Neural cell (in vitro differentiated cells): ENCODE measurements at regions not wholly inside any gene's neighbourhood (a gene's known extent, or its start where the extent isn't known, plus 50 kb on each side); places are given as distances from the start of the nearest gene placed in this dataset.

Experiments used
- H2AFZ ChIP-seq: fragments of 200-600, 300-800 bp; sonication (generic), shearing (Covaris generic); 2 replicates; pipeline ENCODE4 v1.6.0; 2014; ENCODE audit warnings: low read depth, mild to moderate bottlenecking, antibody characterized with exemption, low read length, moderate library complexity
- H3F3A ChIP-seq: fragments of 200-600 bp; shearing (Covaris generic); 2 replicates; pipeline ENCODE4 v1.6.1; 2016; ENCODE audit warnings: mild to moderate bottlenecking, moderate library complexity, mixed read lengths, antibody characterized with exemption, low read length; ENCODE audit not compliant: insufficient read depth, poor library complexity, severe bottlenecking
- H3K27ac ChIP-seq: fragments of 200-600, 300-800 bp; sonication (generic), shearing (Covaris generic); 2 replicates; pipeline ENCODE4 v1.5.1; 2014; ENCODE audit warnings: mild to moderate bottlenecking, low read length, moderate library complexity
- H3K27me3 ChIP-seq: fragments of 300-800, 200-600 bp; sonication (generic), shearing (Covaris generic); 2 replicates; pipeline ENCODE4 v1.6.0; 2014; ENCODE audit warnings: mild to moderate bottlenecking, low read depth, low read length, moderate library complexity; ENCODE audit not compliant: insufficient read depth
- H3K36me3 ChIP-seq: fragments of 300-800, 200-600 bp; sonication (generic), shearing (Covaris generic); 2 replicates; pipeline ENCODE4 v1.5.1; 2014; ENCODE audit warnings: mild to moderate bottlenecking, antibody characterized with exemption, low read length, moderate library complexity; ENCODE audit not compliant: insufficient read depth
- H3K4me2 ChIP-seq: fragments of 300-800, 200-600 bp; sonication (generic), shearing (Covaris generic); 2 replicates; pipeline ENCODE4 v1.6.0; 2014; ENCODE audit warnings: mild to moderate bottlenecking, low read length
- H3K4me3 ChIP-seq: fragments of 300-800, 200-600 bp; sonication (generic), shearing (Covaris generic); 2 replicates; pipeline ENCODE4 v1.5.1; 2014; ENCODE audit warnings: mild to moderate bottlenecking, low read length, moderate library complexity
- H3K79me2 ChIP-seq: fragments of 200-600 bp; shearing (Covaris generic); replicated peaks from 2 replicates; pipeline ENCODE4 v1.6.0; 2014; ENCODE audit warnings: mild to moderate bottlenecking, low read length, moderate library complexity; ENCODE audit not compliant: insufficient read depth
- H3K9ac ChIP-seq: fragments of 300-800, 200-600 bp; sonication (generic), shearing (Covaris generic); 2 replicates; pipeline ENCODE4 v1.6.1; 2016; ENCODE audit warnings: mild to moderate bottlenecking, low read length, mixed read lengths
- H3K9me2 ChIP-seq: fragments of 200-600 bp; shearing (Covaris generic); 2 replicates; pipeline ENCODE4 v1.6.1; 2016; ENCODE audit warnings: mild to moderate bottlenecking, low read length, mixed read lengths; ENCODE audit not compliant: insufficient read depth
- H3K9me3 ChIP-seq: fragments of 200-600, 300-800 bp; sonication (generic), shearing (Covaris generic); 2 replicates; pipeline ENCODE4 v1.6.1; 2016; ENCODE audit warnings: mild to moderate bottlenecking, mixed run types, low read length, moderate library complexity, mixed read lengths
- H4K20me1 ChIP-seq: fragments of 200-600 bp; shearing (Covaris generic); 2 replicates; pipeline ENCODE4 v1.6.1; 2016; ENCODE audit warnings: mild to moderate bottlenecking, mixed run types; ENCODE audit not compliant: insufficient read depth
- CTCF ChIP-seq: fragments of 450-650 bp; IDR thresholded peaks from 2 replicates; pipeline ENCODE4 v1.5.1; 2014; ENCODE audit warnings: antibody characterized with exemption, mild to moderate bottlenecking, moderate library complexity; ENCODE audit not compliant: poor library complexity, severe bottlenecking
- EP300 ChIP-seq: fragments of 450-650 bp; conservative IDR thresholded peaks from 2 replicates; pipeline ENCODE4 v1.6.1; 2014; ENCODE audit warnings: antibody characterized with exemption, mild to moderate bottlenecking, moderate library complexity; ENCODE audit not compliant: poor library complexity, severe bottlenecking
- EZH2 ChIP-seq: fragments of 200-600, 300-800 bp; shearing (Covaris generic), sonication (generic); IDR thresholded peaks from 2 replicates; pipeline ENCODE4 v1.6.1; 2014; ENCODE audit warnings: antibody characterized with exemption, low read length, borderline replicate concordance, mild to moderate bottlenecking; ENCODE audit not compliant: insufficient read depth, poor library complexity, severe bottlenecking
- MXI1 ChIP-seq: fragments of 450-650 bp; conservative IDR thresholded peaks from 2 replicates; pipeline ENCODE4 v1.6.1; 2014; ENCODE audit warnings: antibody characterized with exemption, mild to moderate bottlenecking; ENCODE audit not compliant: poor library complexity, severe bottlenecking
- POLR2AphosphoS5 ChIP-seq: IDR thresholded peaks from 2 replicates; pipeline ENCODE4 v1.6.1; 2012
- RAD21 ChIP-seq: fragments of 450-650 bp; conservative IDR thresholded peaks from 2 replicates; pipeline ENCODE4 v1.6.1; 2014; ENCODE audit warnings: antibody characterized with exemption, mild to moderate bottlenecking, moderate library complexity
- REST ChIP-seq: IDR thresholded peaks from 2 replicates; pipeline ENCODE4 v1.6.1; 2012; ENCODE audit warnings: borderline replicate concordance
- SMC3 ChIP-seq: fragments of 450-650 bp; conservative IDR thresholded peaks from 2 replicates; pipeline ENCODE4 v1.6.1; 2014; ENCODE audit warnings: antibody characterized with exemption, mild to moderate bottlenecking, moderate library complexity; ENCODE audit not compliant: poor library complexity
- TAF1 ChIP-seq: IDR thresholded peaks from 2 replicates; pipeline ENCODE4 v1.6.1; 2012; ENCODE audit warnings: low read depth

- Histone ChIP-seq H3K27ac (no peak overlapping the region), H3K9me2 (no peaks in the 10 kb centered on the region), H3K4me2 (no peak overlapping the region), H3K79me2 (no peaks in the 10 kb centered on the region), H4K20me1 (no peaks in the 10 kb centered on the region), H3K9me3 (no peaks in the 10 kb centered on the region), H3K36me3 (no peaks in the 10 kb centered on the region), H3K9ac (no peak overlapping the region), H3K4me3 (no peak overlapping the region), H3K27me3 (no peaks in the 10 kb centered on the region), H2AFZ (no peak overlapping the region), H3F3A (no peaks in the 10 kb centered on the region)
- TF ChIP-seq RAD21 = no peak
- TF ChIP-seq TAF1 = no peak
- no peak for TF ChIP-seq EP300
- no peak for TF ChIP-seq POLR2AphosphoS5
- TF ChIP-seq MXI1 = no peak
- no peak for TF ChIP-seq EZH2
- no peak for TF ChIP-seq REST
- no peak for TF ChIP-seq SMC3
- no peak for TF ChIP-seq CTCF
Measured at GRCh38 chr10:62457598-62457997, 83.4 kb downstream of the ZNF365 start.

- Histone ChIP-seq H3K36me3 (no peaks in the 10 kb centered on the region), H3K27ac (no peak overlapping the region), H3F3A (no peaks in the 10 kb centered on the region)
Measured at GRCh38 chr10:62459072-62459471, 84.9 kb downstream of the ZNF365 start.

More at GRCh38 chr10:62459072-62459471, 84.9 kb downstream of the ZNF365 start:
- Histone ChIP-seq H3K27me3 (no peaks in the 10 kb centered on the region), H3K9ac (no peak overlapping the region), H3K79me2 (no peaks in the 10 kb centered on the region), H3K9me2 (no peaks in the 10 kb centered on the region), H3K9me3 (no peaks in the 10 kb centered on the region), H3K4me2 (no peak overlapping the region), H3K4me3 (no peak overlapping the region), H2AFZ (no peak overlapping the region), H4K20me1 (no peaks in the 10 kb centered on the region)
- no peak for TF ChIP-seq RAD21
- TF ChIP-seq EZH2 = no peak
- no peak for TF ChIP-seq EP300
- TF ChIP-seq CTCF = no peak
